B cell (primary cell): ENCODE measurements at regions not wholly inside any gene's neighbourhood (a gene's known extent, or its start where the extent isn't known, plus 50 kb on each side); places are given as distances from the start of the nearest gene placed in this dataset.

ENCODE experiments used
- ATAC-seq: fragments of 200-7000 bp; cut with Tn5 transposase; one replicate; pipeline ENCODE4 v1.10.0; 2021; ENCODE audit warnings: low read depth, mild to moderate bottlenecking, moderate number of reproducible peaks, moderate library complexity
- CTCF ChIA-PET: fragments of 350-600 bp; sonication (Branson Sonifier 250); formaldehyde crosslinking; loops from one replicate; lab custom pipeline; 2021; ENCODE audit warnings: antibody characterized with exemption, inconsistent platforms; lab: Charles Lee
- POLR2A ChIA-PET: fragments of 350-600 bp; sonication (Branson Sonifier 250); formaldehyde crosslinking; loops from one replicate; lab custom pipeline; 2021; ENCODE audit warnings: antibody characterized with exemption; lab: Charles Lee
- DNase-seq: peaks from one replicate; pipeline ENCODE4 v3.0.0; 2013
- H2AFZ ChIP-seq: 2 replicates; pipeline ENCODE4 v1.6.1; 2012; ENCODE audit warnings: mild to moderate bottlenecking, low read depth, low read length; ENCODE audit not compliant: insufficient read depth, poor library complexity, severe bottlenecking
- H3K27ac ChIP-seq, 2 donors: 1 replicate in 1 of 2; 2 replicates in 1 of 2; pipeline ENCODE4 v1.5.1; 2012 to 2013; ENCODE audit warnings: low read length in 2 of 2, mild to moderate bottlenecking in 2 of 2, moderate library complexity in 1 of 2
- H3K27me3 ChIP-seq, 4 experiments: fragments of 200-600 bp in 1 of 4; sonication (generic) in 1 of 4; replicated peaks in 1 of 4; 1 replicate in 2 of 4; 2 replicates in 2 of 4; pipeline versions ENCODE4 v1.6.1 to v1.7.0; 2013 to 2016; ENCODE audit warnings: low read length in 3 of 4, mild to moderate bottlenecking in 2 of 4, mixed read lengths in 1 of 4, moderate library complexity in 1 of 4; ENCODE audit not compliant: insufficient read depth in 4 of 4, control insufficient read depth in 3 of 4; ENCODE audit errors: control extremely low read depth in 1 of 4
- H3K36me3 ChIP-seq, 2 experiments: replicated peaks in 1 of 2; 1 replicate in 1 of 2; 2 replicates in 1 of 2; pipeline versions ENCODE4 v1.6.1 to v1.7.1; 2013; ENCODE audit warnings: low read length in 1 of 2; ENCODE audit not compliant: insufficient read depth in 2 of 2, control insufficient read depth in 1 of 2; ENCODE audit errors: control extremely low read depth in 1 of 2, extremely low read depth in 1 of 2
- H3K4me1 ChIP-seq, 2 donors: fragments of 200-600 bp in 1 of 2; sonication (generic) in 1 of 2; 1 replicate in 1 of 2; 2 replicates in 1 of 2; pipeline versions ENCODE4 v1.5.1 to v1.6.1; 2013 to 2017; ENCODE audit warnings: low read length in 2 of 2; ENCODE audit not compliant: control insufficient read depth in 2 of 2, insufficient read depth in 2 of 2
- H3K4me2 ChIP-seq: replicated peaks from 2 replicates; pipeline ENCODE3; 2012; ENCODE audit warnings: mild to moderate bottlenecking, low read depth, low read length; ENCODE audit not compliant: poor library complexity, severe bottlenecking
- H3K4me3 ChIP-seq, 5 experiments: fragments of 200-600 bp in 1 of 5; sonication (generic) in 1 of 5; 1 replicate in 3 of 5; 2 replicates in 2 of 5; pipeline versions ENCODE4 v1.5.1 to v1.7.0; 2011 to 2016; ENCODE audit warnings: low read length in 4 of 5, mild to moderate bottlenecking in 4 of 5, low read depth in 2 of 5, control low read depth in 1 of 5, moderate library complexity in 1 of 5; ENCODE audit not compliant: insufficient read depth in 1 of 5; ENCODE audit errors: control extremely low read depth in 1 of 5, extremely low read depth in 1 of 5
- H3K79me2 ChIP-seq: fragments of 200-600 bp; sonication (generic); one replicate; pipeline ENCODE4 v1.6.0; 2016; ENCODE audit warnings: low read length; ENCODE audit not compliant: control insufficient read depth, insufficient read depth
- H3K9ac ChIP-seq: fragments of 200-600 bp; sonication (generic); 2 replicates; pipeline ENCODE4 v1.6.1; 2017; ENCODE audit warnings: mild to moderate bottlenecking, low read length, moderate library complexity
- H3K9me3 ChIP-seq, 3 donors: one replicate each; pipeline versions ENCODE4 v1.6.1 to v1.7.1; 2013; ENCODE audit warnings: low read length in 2 of 3; ENCODE audit not compliant: control insufficient read depth in 2 of 3, insufficient read depth in 1 of 3; ENCODE audit errors: control extremely low read depth in 1 of 3
- H4K20me1 ChIP-seq: 2 replicates; pipeline ENCODE4 v1.6.0; 2012; ENCODE audit warnings: mild to moderate bottlenecking, low read length; ENCODE audit not compliant: insufficient read depth, control insufficient read depth, poor library complexity, severe bottlenecking
- H3K27ac Mint-ChIP-seq: one replicate; pipeline ENCODE4 v1.8.0; 2021; ENCODE audit warnings: mixed read lengths
- H3K27me3 Mint-ChIP-seq: one replicate; pipeline ENCODE4 v1.8.0; 2021; ENCODE audit warnings: mixed read lengths
- H3K4me1 Mint-ChIP-seq: one replicate; pipeline ENCODE4 v1.8.0; 2021; ENCODE audit warnings: mixed read lengths
- H3K4me3 Mint-ChIP-seq: one replicate; pipeline ENCODE4 v1.8.0; 2021; ENCODE audit warnings: mixed read lengths
- H3K9me3 Mint-ChIP-seq: one replicate; pipeline ENCODE4 v1.8.0; 2022; ENCODE audit warnings: mixed read lengths; ENCODE audit not compliant: insufficient read depth
- CTCF ChIP-seq: fragments of 200-600 bp; IDR thresholded peaks from one replicate; pipeline ENCODE4 v1.8.0; 2022; ENCODE audit warnings: antibody characterized with exemption, mild to moderate bottlenecking
- EZH2 ChIP-seq: IDR thresholded peaks from 2 replicates; pipeline ENCODE4 v1.6.1; 2012; ENCODE audit warnings: borderline replicate concordance, low read depth, mild to moderate bottlenecking, moderate library complexity, low read length; ENCODE audit not compliant: insufficient read depth, poor library complexity, severe bottlenecking
- WGBS: methylation state at CpG from one replicate; pipeline ENCODE4 v1.1.5; 2013; ENCODE audit warnings: missing lambda C conversion rate; ENCODE audit not compliant: insufficient coverage; 5-methylcytosine and 5-hydroxymethylcytosine counted together
- intact Hi-C: fragments of 100-400 bp; cut with micrococcal nuclease; formaldehyde crosslinking; loops from one replicate; pipeline ENCODE4 v1.10.0; 2022

DNA sequence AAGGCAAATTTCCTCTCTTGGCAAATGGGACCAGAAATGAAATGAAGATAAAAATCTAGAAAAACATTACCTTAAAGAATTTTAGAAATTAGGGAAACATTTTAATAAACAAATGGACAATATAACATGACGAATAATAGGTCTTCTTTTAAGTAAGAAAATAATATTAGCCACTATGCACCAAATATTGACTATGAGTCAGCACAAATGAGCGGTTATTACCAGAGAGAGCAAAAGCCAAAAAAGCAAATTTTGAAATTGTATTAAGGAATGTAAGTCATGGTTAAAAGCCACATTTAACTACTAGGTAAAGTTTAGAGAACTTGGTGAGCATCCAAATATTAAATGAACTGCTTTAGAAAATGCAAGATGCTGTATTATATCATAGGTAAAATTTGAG, 376.6 kb upstream of the JAG1 start:
- Mint-ChIP-seq H3K27me3 (no peaks in the 10 kb centered on the region), H3K4me3 (no peak overlapping the region), H3K9me3 (peaks cover 5% of the 10 kb centered on the region), H3K4me1 (no peaks in the 10 kb centered on the region), H3K27ac (no peak overlapping the region)
- Histone ChIP-seq H3K4me3 (no peak overlapping the region), H3K36me3 (no peaks in the 10 kb centered on the region), H2AFZ (no peak overlapping the region), H3K9me3 (no peaks in the 10 kb centered on the region), H4K20me1 (no peaks in the 10 kb centered on the region), H3K79me2 (no peaks in the 10 kb centered on the region), H3K4me2 (no peak overlapping the region), H3K4me1 (no peaks in the 10 kb centered on the region), H3K27ac (no peak overlapping the region), H3K9ac (no peak overlapping the region), H3K27me3 (no peaks in the 10 kb centered on the region)
- no CpG with 5 or more reads among the region's 2 CpGs for whole genome bisulfite sequencing
- no peak for DNase-seq
- no peak for TF ChIP-seq CTCF
- TF ChIP-seq EZH2: no peak
- intact Hi-C loops: no loop called here
- no peak for ATAC-seq
- ChIA-PET POLR2A (no interaction called here), CTCF (no interaction called here)

DNA sequence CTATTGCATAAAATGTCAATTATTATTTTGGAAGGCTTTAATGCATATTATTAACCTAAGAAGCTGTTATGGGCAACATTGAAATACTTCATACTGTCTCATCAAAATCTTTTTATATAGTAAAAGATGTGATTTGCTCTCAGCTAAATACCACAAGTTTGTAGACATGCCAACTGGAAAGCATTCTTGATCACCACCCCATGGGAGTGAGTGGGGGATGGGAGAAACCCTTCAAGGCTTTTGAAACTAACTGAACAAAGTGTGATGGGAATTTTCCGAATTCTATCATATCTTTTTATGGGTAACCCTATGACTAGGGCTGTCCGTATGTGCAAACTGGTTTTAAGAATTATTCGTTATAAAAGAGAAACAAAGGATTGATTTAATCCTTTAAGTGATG, 377.3 kb upstream of the JAG1 start:
- no peak for DNase-seq
- H3K79me2 ChIP-seq: no peaks in the 10 kb centered on the region
- no peaks in the 10 kb centered on the region for H4K20me1 ChIP-seq
- no peak overlapping the region for H3K27ac ChIP-seq
- ChIA-PET POLR2A (no interaction called here), CTCF (no interaction called here)
- H3K27ac Mint-ChIP-seq: no peak overlapping the region
- no peaks in the 10 kb centered on the region for H3K4me1 ChIP-seq
- no peak overlapping the region for H2AFZ ChIP-seq
- WGBS: no CpG with 5 or more reads among the region's 3 CpGs
- no peak overlapping the region for H3K4me2 ChIP-seq
- no peaks in the 10 kb centered on the region for H3K27me3 Mint-ChIP-seq
- peaks cover 5% of the 10 kb centered on the region for H3K9me3 Mint-ChIP-seq
- intact Hi-C loops: no loop called here
- ATAC-seq: no peak
- TF ChIP-seq EZH2: no peak
- no peak for TF ChIP-seq CTCF
- no peaks in the 10 kb centered on the region for H3K4me1 Mint-ChIP-seq
- no peak overlapping the region for H3K4me3 Mint-ChIP-seq
- no peaks in the 10 kb centered on the region for H3K9me3 ChIP-seq
- no peaks in the 10 kb centered on the region for H3K36me3 ChIP-seq
- H3K27me3 ChIP-seq: no peaks in the 10 kb centered on the region
- no peak overlapping the region for H3K9ac ChIP-seq
- no peak overlapping the region for H3K4me3 ChIP-seq
